HUES64 (cell line): ENCODE measurements at regions not wholly inside any gene's neighbourhood (a gene's known extent, or its start where the extent isn't known, plus 50 kb on each side); places are given as distances from the start of the nearest gene placed in this dataset.

Experiments
- H3K27ac ChIP-seq: 2 replicates; pipeline ENCODE4 v1.7.0; 2013; ENCODE audit warnings: low read depth, low read length, inconsistent platforms
- H3K27me3 ChIP-seq: 2 replicates; pipeline ENCODE4 v1.6.1; 2013; ENCODE audit warnings: mild to moderate bottlenecking, low read length; ENCODE audit not compliant: insufficient read depth
- H3K36me3 ChIP-seq: 2 replicates; pipeline ENCODE4 v1.6.1; 2013; ENCODE audit warnings: mild to moderate bottlenecking, low read length; ENCODE audit not compliant: insufficient read depth
- H3K4me1 ChIP-seq: 2 replicates; pipeline ENCODE4 v1.6.1; 2013; ENCODE audit warnings: mild to moderate bottlenecking, low read length, moderate library complexity; ENCODE audit not compliant: insufficient read depth
- H3K4me3 ChIP-seq: 2 replicates; pipeline ENCODE4 v1.5.1; 2013; ENCODE audit warnings: mild to moderate bottlenecking, low read length, moderate library complexity
- H3K9ac ChIP-seq: 2 replicates; pipeline ENCODE4 v1.6.1; 2013; ENCODE audit warnings: mild to moderate bottlenecking, low read depth, low read length
- H3K9me3 ChIP-seq: 2 replicates; pipeline ENCODE4 v1.6.1; 2013; ENCODE audit warnings: low read depth, low read length; ENCODE audit not compliant: insufficient read depth
- WGBS: fragments of 150-250, 120-280 bp; methylation state at CpG from one replicate; pipeline ENCODE4 v1.1.7; 2013; ENCODE audit warnings: missing lambda C conversion rate; 5-methylcytosine and 5-hydroxymethylcytosine counted together

DNA sequence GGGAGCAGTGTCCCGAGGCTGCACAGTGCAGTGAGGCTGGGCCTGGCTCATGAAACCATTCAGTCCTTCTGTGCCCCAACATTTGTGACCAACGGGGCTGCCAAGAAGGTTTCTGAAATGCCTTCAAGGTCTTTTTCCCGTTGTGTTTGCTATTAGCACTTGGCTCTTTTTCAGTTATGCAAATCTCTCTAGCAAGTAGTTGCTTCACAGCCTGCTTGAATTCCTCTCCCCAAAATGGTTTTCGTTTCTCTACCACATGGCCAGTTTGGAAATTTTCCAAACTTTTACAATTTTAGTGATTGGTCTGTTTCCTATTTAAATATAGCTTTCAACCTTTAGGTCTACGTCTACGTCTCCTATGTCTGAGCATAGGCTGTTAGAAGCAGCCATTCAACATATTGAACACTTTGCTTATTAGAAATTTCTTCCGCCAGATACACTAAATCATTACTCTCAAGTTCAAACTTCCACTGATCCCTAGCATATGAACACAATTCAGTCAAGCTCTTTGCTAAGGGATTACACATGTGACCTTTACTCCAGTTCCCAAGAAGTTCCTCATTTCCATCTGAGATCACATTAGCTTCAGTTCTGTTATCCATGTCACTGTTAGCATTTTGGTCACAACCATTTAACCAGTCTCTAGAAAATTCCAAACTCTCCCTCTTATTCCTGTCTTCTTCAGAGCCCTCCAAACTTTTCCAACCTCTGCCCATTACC lies 901.8 kb downstream of the GLUD2 start:
- no peak overlapping the region for H3K4me3 ChIP-seq
- no peak overlapping the region for H3K9ac ChIP-seq
- H3K36me3 ChIP-seq = no peaks in the 10 kb centered on the region
- peaks cover 7% of the 10 kb centered on the region; the same call in 1 of the 2 replicates for H3K9me3 ChIP-seq
- no peak overlapping the region for H3K27ac ChIP-seq
- no peaks in the 10 kb centered on the region for H3K27me3 ChIP-seq
- 76% methylated on average over 6 of the region's 7 CpGs for WGBS
- no peaks in the 10 kb centered on the region for H3K4me1 ChIP-seq

DNA sequence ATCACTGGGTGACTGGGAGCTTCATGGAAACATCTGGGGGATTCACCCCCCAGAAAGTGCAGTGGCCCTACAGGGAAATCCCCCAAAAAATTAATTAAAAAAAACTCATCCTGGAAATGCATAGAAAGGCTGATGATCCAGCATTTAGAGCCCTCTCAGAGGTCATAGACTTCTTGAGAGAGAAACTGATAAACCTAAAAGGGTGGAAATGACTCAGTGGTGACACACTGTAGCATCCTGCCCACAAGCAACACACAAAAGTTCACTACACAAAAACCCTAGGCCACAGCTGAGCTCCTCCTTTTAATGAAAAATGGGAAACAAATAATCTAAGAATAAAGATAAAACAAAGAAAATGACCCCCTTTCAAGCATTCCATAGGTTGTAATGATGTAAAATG lies 911.5 kb downstream of the GLUD2 start:
- peaks cover 30% of the 10 kb centered on the region; the same call in 1 of the 2 replicates for H3K9me3 ChIP-seq
- no peaks in the 10 kb centered on the region for H3K27me3 ChIP-seq
- H3K4me3 ChIP-seq = no peak overlapping the region
- no peak overlapping the region for H3K9ac ChIP-seq
- H3K4me1 ChIP-seq = no peaks in the 10 kb centered on the region
- H3K36me3 ChIP-seq = no peaks in the 10 kb centered on the region
- H3K27ac ChIP-seq = no peak overlapping the region

DNA sequence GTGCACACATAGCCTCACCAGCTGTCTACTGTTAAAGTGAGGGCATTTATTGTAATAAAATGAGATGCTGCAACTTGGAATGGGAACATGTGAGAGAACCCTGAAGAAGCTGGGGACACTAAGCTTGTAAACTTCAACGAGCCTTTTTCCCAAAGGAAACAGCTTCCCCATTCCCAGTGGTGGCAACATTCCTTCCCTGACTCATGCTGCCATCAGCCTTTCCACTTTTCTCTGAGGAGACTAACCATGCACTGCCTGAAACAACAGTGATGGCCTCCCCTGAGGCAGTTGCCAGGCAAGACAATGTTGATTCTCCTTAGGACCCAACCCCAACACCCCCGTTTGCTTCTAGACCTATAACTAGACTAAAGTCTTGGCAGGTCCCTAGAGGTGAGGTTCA lies 928.3 kb downstream of the GLUD2 start:
- Histone ChIP-seq H3K27ac (no peak overlapping the region), H3K4me1 (no peaks in the 10 kb centered on the region), H3K4me3 (no peak overlapping the region), H3K27me3 (no peaks in the 10 kb centered on the region), H3K9ac (no peak overlapping the region), H3K36me3 (no peaks in the 10 kb centered on the region), H3K9me3 (no peaks in the 10 kb centered on the region)
- WGBS = 91% methylated on average over 2 of the region's 2 CpGs

DNA sequence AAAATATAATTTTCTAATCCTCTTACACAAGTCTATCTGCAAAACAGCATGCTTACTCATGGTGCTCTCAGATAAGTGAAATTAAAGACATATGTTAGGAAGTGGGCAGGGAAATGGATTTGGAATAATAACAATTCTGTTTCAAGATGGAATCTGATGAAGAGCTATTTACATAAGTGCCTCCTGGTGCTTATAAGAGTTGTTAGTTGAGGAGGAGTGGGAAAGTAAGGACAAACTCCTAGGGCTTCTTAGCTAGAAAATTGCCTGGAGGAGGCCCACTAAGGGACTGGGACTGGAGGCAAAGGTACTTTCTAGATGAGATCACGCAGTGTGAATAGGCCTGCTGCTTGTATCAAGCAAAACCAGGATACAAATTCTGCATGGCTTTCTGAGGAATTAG lies 939.8 kb downstream of the GLUD2 start:
- H3K27me3 ChIP-seq = no peaks in the 10 kb centered on the region
- no peak overlapping the region for H3K27ac ChIP-seq
- H3K9ac ChIP-seq = no peak overlapping the region
- 93% methylated on average over 1 of the region's 1 CpG for WGBS
- H3K4me3 ChIP-seq = no peak overlapping the region
- H3K9me3 ChIP-seq = no peaks in the 10 kb centered on the region
- no peaks in the 10 kb centered on the region for H3K4me1 ChIP-seq
- no peaks in the 10 kb centered on the region for H3K36me3 ChIP-seq

DNA sequence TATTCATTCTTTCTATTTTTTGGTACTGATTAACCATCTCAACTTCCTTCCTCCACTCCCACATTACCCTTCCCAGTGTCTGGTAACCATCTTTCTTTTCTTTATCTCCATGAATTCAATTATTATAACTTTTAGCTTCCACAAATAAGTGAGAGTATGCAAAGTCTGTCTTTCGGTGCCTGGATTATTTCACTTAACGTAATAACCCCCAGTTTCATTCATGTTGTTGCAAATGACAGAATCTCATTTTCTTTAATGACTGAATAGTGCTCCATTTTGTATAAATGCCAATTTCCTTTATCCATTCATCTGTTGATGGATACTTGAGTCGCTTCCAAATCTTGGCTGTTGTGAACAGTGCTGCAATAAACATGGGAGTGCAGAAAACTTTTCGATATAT lies 940.4 kb downstream of the GLUD2 start:
- H3K4me3 ChIP-seq = no peak overlapping the region
- no peak overlapping the region for H3K27ac ChIP-seq
- H3K27me3 ChIP-seq = no peaks in the 10 kb centered on the region
- no peaks in the 10 kb centered on the region for H3K36me3 ChIP-seq
- H3K4me1 ChIP-seq = no peaks in the 10 kb centered on the region
- H3K9me3 ChIP-seq = no peaks in the 10 kb centered on the region
- no peak overlapping the region for H3K9ac ChIP-seq
- 92% methylated on average over 4 of the region's 4 CpGs for WGBS

DNA sequence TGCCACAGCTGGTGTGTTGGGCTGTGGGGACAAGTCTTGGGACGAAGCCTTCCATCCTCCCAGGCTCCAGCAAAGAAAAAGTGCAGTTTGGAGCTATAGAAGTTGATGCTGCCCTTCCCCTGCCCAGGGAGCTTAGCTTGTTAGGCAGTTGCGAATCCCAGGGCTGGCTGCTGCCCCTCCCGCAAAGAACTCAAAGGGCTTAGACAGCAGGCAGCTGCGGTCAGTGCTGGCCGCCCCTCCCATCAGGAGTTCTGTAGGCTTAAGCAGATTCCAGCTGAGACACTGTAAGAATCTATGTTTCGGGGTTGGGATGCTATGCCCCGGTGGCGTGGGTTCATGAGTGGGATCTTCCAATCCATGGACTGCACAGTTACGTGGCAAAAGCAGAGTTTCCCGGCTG lies 956.7 kb downstream of the GLUD2 start:
- Histone ChIP-seq H3K27me3 (no peaks in the 10 kb centered on the region), H3K9me3 (no peaks in the 10 kb centered on the region), H3K36me3 (no peaks in the 10 kb centered on the region), H3K4me1 (no peaks in the 10 kb centered on the region), H3K9ac (no peak overlapping the region), H3K27ac (no peak overlapping the region), H3K4me3 (no peak overlapping the region)
- 83% methylated on average over 8 of the region's 10 CpGs for WGBS

DNA sequence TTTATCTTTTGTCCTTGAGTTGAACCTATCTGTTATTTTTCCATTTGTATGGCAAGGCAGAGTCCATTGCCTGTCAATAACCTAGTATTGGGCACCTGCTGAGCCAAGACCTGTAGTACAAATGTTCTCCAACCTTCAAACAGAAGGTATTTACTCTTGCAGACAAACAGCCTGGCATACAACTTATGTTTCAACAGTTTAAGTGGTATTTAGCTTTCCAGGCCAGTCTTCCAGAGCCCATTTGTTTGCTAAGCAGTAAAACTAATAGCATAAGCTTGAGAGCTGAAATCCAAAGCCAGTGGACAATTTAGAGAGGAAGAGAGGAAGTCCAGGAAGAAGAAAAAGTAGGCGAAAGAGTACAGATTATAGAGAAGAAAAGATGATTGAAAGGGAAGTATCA lies 979.3 kb downstream of the GLUD2 start:
- Histone ChIP-seq H3K4me3 (no peak overlapping the region), H3K27me3 (no peaks in the 10 kb centered on the region), H3K4me1 (no peaks in the 10 kb centered on the region), H3K9ac (no peak overlapping the region), H3K9me3 (no peaks in the 10 kb centered on the region), H3K36me3 (no peaks in the 10 kb centered on the region), H3K27ac (no peak overlapping the region)
- 92% methylated on average over 1 of the region's 1 CpG for WGBS

DNA sequence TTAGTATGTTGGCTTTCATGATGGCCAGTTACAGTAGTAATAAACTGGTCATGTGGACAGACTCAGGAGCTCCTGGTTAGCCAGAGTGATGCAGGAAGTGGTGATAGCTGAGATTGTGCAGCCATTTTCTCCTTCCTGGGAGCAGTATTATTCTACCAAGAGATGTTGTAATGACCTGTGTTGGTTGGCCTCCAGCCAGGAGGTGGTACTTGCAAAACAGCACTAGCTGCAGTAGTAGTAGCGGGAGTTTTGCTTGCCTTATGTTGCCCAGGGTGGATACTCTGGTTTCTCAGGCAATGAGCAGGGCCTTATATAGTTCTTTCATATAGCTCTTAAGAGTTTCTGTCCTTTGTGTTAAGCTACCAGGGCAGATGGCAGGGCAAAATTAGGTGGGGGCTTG lies 998.8 kb downstream of the GLUD2 start:
- no peaks in the 10 kb centered on the region for H3K36me3 ChIP-seq
- no peak overlapping the region for H3K9ac ChIP-seq
- no peak overlapping the region for H3K27ac ChIP-seq
- 93% methylated on average over 1 of the region's 1 CpG for WGBS
- H3K9me3 ChIP-seq = no peaks in the 10 kb centered on the region
- H3K4me3 ChIP-seq = no peak overlapping the region
- no peaks in the 10 kb centered on the region for H3K4me1 ChIP-seq
- no peaks in the 10 kb centered on the region for H3K27me3 ChIP-seq

DNA sequence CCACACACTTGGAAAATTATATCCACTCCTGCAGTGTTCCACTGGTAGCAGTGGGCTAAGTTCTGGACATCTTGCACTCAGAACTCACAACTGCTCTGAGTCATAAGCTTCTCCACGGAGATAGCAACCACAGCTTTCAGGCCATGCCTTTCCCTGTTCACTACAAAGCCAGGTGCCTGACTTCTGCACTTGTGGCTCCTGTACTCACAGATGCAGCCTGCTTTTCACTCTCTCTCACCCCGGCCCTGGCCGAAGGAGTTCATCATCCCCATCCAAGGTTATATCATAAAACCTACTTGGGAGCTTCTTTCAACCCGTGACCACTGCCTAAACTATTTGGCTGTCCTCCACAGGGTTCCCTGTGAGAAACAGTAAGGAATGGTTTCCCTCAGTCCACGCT lies 999.4 kb downstream of the GLUD2 start:
- H3K27ac ChIP-seq = no peak overlapping the region
- no peak overlapping the region for H3K4me3 ChIP-seq
- H3K36me3 ChIP-seq = no peaks in the 10 kb centered on the region
- no peaks in the 10 kb centered on the region for H3K27me3 ChIP-seq
- H3K4me1 ChIP-seq = no peaks in the 10 kb centered on the region
- no peaks in the 10 kb centered on the region for H3K9me3 ChIP-seq
- H3K9ac ChIP-seq = no peak overlapping the region
- 86% methylated on average over 5 of the region's 5 CpGs for WGBS

DNA sequence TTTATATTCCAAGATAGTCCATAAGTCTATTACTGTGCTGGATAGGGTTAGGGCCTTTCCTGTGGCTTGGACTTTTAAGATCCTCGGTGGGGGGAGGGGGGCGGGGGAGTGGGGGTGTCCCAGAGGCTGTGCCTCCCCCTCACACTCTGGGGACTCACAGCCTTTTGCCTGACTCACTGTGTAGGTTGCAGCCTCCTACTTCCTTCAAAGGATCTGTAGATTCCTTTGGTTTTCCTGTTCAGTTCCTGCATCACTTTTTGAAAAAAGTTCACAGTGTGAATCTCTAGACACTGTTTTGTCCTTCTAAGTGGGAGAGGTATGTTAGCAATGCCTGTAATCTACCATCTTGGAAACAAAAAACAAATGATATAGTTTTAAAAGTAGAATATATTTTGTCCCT lies 999.9 kb downstream of the GLUD2 start:
- Histone ChIP-seq H3K4me1 (no peaks in the 10 kb centered on the region), H3K9ac (no peak overlapping the region), H3K4me3 (no peak overlapping the region), H3K27me3 (no peaks in the 10 kb centered on the region), H3K27ac (no peak overlapping the region), H3K9me3 (no peaks in the 10 kb centered on the region), H3K36me3 (no peaks in the 10 kb centered on the region)
- no CpG with 5 or more reads among the region's 2 CpGs for WGBS

DNA sequence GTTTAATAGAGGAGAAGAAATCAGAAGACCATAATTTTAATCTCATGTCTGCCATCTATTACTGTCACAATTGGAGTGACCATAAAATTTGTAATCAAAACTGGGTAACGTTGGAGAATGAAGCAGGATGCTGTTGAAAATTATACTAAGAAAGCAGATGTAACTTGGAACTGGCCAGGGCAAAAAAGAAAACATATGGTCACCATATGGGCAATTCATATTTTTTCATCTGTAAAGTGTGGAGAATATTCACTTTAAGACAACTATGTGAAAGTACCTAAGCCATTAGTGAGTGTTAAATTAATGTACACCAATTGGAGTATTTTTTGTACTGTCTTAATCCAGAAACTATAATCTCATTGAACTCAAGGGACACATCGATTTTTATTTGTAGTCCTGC lies 1008.0 kb downstream of the GLUD2 start:
- no peaks in the 10 kb centered on the region for H3K4me1 ChIP-seq
- H3K27ac ChIP-seq = no peak overlapping the region
- 90% methylated on average over 1 of the region's 2 CpGs for WGBS
- no peak overlapping the region for H3K4me3 ChIP-seq
- no peaks in the 10 kb centered on the region for H3K36me3 ChIP-seq
- no peak overlapping the region for H3K9ac ChIP-seq
- no peaks in the 10 kb centered on the region for H3K27me3 ChIP-seq
- H3K9me3 ChIP-seq = no peaks in the 10 kb centered on the region
